Stimulated activated CD8-positive, alpha-beta memory T cell treated with anti-CD3 and anti-CD28 coated beads, Interleukin-7, amount 100 ng/mL, for 48 hours (primary cell): ENCODE measurements at regions not wholly inside any gene's neighbourhood (a gene's known extent, or its start where the extent isn't known, plus 50 kb on each side); places are given as distances from the start of the nearest gene placed in this dataset.

Source experiments
- DNase-seq, 2 donors: peaks; one replicate each; pipeline ENCODE4 v3.0.0-alpha.2; 2020; ENCODE audit warnings: low read depth in 1 of 2; ENCODE audit errors: extremely low read depth in 1 of 2

DNA sequence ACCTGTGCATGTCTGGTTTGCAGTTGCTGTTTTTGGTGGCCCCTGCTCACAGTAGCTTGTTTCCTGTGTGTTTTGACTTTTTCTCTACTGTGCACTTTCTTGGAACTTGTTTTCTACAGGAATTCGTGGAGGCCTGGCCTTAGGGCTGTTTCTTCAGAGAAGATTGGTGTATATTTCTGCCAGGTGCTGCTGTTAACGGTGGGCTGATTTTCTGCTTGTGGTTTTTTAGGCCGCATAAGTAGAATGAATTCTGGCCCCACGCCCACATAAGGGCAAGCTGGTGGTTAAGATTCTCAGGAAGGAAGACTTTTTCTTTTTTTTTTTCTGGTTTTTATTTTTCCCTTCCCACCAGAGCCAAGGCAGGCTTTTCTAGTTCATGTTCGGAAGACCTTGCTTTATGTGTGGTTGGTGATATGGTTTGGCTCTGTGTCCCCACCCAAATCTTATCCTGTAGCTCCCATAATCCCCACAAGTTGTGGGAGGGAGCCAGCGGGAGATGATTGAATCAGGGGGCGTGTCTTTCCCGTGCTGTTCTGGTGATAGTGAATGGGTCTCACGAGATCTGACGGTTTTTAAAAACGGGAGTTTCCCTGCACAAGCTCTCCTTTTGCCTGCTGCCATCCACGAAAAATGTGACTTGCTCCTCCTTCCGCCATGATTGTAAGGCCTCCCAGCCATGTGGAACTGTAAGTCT is 71.5 kb upstream of the DISP3 start:
- DNase-seq: peak; percentile 16

DNA sequence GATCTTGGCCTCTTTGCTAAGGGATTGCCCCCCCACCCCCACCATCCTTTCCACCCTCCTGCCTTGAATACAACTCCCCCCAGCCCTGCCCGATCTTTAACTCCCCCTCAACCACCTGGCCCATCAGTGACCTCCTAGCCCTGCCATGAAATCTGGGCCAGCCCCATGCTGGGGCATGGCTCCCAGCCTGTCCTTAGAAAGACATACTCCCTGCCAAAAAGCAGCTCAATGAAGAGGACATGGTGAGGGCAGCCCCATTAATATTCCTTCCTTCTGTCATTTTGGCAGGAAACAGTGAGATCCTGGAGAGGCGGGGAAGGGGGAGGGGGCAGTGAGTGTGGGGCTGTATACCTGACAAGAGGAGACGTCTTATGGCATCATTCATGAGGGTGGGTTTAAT is 66.8 kb upstream of the DISP3 start:
- DNase-seq: no peak

DNA sequence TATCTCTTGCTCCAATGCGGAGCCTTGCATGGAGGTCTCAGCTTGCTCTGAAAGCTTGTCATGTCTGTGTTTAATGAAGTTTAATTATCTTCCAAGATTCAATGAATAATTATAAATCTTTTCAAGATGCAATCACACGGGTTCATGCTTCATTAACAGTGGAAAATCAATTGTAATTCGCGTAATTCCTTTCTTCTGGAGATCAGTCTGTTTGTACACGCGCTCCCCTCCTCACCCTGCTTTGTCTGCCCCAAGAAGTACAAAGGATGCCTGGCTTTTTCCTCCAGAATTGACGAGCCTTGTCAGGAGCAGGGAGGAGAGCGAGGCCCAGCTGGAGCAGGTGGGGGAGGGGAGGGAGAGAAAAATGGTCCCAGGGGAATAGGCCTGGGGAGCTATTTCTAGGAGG is 65.0 kb upstream of the DISP3 start:
- no peak for DNase-seq

DNA sequence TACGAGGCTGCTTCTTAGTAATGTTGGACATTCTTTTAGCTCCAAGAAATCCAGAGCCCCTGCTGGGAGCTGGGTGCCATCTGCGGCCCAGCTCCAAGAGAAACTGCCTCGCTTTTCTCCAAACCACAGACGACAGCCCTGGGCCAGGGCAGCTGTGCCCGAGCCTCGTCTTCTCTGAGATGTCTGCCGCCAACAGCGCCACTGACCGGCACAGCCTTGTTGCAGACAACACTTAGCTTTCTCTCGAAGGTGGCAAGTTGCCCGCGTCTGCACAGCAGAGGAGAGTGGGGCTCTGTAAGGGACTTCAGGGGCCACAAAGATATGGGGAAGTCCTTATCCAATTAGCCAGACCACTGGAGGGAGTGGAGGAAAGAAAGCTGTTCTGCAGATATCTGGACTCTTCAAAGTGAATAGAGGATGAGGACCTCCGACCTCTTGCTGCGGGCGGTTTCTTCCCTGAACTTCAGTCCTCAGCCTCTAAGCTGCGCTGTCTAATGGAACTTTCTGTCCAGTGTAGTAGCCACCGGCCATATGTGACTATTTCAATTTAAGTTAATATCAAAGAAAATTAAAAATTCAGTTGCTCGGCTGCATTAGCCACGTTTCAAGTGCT is 63.9 kb upstream of the DISP3 start:
- no peak for DNase-seq

DNA sequence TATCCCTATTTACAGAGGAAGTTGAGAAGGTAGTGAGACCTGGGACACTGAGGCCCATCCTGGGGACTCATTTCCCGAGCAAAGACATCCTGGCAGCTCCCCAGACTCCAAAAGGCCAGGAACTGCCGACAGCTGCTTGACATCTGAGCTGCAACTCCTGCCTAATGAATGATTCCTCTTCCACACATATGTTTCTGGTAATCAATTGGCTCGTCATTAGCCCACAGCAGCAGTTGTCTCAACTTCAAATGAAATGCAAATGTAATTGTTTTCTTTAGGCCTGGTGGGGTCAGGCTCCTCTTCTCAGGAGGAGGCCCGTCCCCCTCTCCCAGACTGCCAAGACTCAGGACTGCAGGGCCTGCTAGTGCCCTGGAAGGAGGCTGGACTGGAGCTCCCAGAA is 61.8 kb upstream of the DISP3 start:
- no peak for DNase-seq

DNA sequence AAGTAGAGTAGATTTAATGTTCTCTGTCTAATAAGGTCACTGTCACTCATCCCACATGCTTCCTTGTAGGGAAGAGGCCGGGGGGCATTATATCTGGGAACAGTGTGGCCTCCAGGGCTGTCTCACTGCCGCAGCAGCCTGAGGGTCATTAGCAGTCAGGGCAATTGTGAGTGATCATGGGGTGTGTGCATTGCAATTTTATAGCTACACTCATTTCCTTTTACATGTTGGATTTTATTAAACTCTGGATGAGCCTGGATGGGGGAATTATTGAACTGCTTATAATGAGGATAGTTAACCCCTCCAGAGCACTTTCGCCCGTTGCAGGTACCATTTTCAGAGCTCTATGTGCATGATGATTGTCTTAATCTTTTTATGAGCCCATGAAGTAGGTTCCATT is 60.9 kb upstream of the DISP3 start:
- no peak for DNase-seq

DNA sequence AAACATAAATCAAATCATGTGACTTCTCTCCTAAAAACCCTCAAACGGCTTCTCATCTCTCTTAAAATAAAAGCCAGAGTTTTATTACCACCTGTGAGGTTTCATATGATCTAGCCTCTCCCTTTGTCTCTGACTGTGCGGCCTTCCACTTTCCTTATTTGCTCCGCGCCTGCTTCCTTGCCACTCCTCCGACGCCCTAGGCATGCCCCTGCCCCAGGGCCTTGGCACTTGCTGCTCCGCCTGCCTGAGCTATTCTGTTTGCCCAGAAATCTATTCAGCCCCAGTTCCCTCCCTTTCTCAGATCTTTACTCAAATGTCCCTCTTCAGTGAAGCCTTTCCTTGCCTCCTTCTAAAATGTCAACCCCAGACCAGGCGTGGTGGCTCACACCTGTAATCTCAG is 57.5 kb upstream of the DISP3 start:
- no peak for DNase-seq

DNA sequence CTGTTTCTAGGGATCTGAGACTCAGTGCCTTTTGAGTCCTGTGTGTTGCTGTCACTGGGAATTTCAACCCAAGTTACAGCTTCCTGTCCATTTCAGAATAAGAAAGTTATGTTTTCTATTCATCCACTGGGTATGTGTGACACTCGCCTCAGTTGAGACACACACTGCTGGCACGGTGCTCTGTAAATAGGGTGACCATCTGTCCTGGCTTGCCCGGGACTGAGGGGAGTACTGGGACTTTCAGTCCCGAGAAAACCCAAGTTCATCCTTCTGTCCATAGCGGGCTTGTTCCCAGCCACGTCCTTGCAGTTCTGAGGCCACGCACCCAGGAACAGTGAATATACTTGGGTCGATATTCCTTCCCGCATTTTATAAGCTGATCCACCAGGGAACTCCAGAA is 56.3 kb upstream of the DISP3 start:
- DNase-seq: no peak

DNA sequence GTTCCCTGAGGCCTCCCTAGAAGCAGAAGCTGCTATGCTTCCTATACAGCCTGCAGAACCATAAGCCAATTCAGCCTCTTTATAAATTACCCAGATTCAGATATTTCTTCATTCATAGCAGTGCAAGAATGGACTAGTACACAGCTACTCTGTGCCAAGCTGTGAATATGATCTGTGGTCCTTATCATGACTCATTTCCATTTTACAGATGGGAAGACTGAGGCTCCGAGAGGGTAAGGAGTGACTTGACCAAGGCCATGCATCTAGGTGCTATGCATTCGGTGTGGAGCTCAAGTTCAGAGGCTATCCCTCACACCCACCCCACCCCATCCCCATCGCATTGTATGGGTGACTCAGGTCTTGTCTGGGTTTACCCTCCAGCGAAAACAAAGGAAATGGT is 52.3 kb upstream of the DISP3 start:
- DNase-seq: no peak

DNA sequence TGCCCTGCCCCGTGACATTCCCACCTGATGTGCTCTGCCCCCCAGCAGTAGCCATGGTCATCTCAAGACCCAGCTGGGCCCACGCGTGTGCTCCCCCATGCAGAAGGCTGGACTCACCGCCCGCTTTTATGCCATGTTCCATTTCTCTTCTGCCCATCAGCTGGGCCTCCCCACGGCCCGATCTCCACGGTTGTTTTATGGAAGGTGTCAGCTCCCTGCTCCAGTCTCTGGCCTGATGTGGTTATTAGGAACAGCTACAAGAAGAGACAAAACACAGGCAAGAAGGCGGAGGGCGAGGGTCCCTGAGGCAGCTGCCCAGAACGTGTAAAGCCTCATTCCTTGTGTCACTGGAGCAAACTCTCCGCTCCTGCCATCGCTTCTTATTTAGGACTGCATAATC is 50.2 kb upstream of the DISP3 start:
- DNase-seq: no peak
